DND-41 (cell line): ENCODE measurements at regions not wholly inside any gene's neighbourhood (a gene's known extent, or its start where the extent isn't known, plus 50 kb on each side); places are given as distances from the start of the nearest gene placed in this dataset.

ENCODE experiments used
- CTCF ChIP-seq: IDR thresholded peaks from 2 replicates; pipeline ENCODE4 v1.5.1; 2012; ENCODE audit warnings: borderline replicate concordance, low read length, moderate library complexity, mild to moderate bottlenecking; ENCODE audit not compliant: poor library complexity, severe bottlenecking; ENCODE audit errors: extremely low read depth
- EZH2 ChIP-seq: IDR thresholded peaks from 3 replicates; pipeline ENCODE4 v1.6.1; 2012; ENCODE audit warnings: borderline replicate concordance, low read depth, mild to moderate bottlenecking, moderate library complexity, low read length, inconsistent platforms; ENCODE audit not compliant: severe bottlenecking

GRCh38 chr4:151998723-151999122, 237.9 kb upstream of the GATB start:
- no peak for TF ChIP-seq CTCF
- no peak for TF ChIP-seq EZH2
